Heart left ventricle (tissue), 16 donors: ENCODE measurements at regions not wholly inside any gene's neighbourhood (a gene's known extent, or its start where the extent isn't known, plus 50 kb on each side); places are given as distances from the start of the nearest gene placed in this dataset.

Experiments
- ATAC-seq, 4 donors: fragments of 200-7000 bp; cut with Tn5 transposase; one replicate each; pipeline ENCODE4 v1.9.1; 2020 to 2022; ENCODE audit warnings: moderate library complexity in 4 of 4, mild to moderate bottlenecking in 3 of 4, moderate number of reproducible peaks in 1 of 4
- DNase-seq, 5 donors: peaks; one replicate each; pipeline ENCODE4 v3.0.0-alpha.2; 2020
- H3K27ac ChIP-seq, 12 donors: fragments of 200-600 bp; sonication (generic) in 4 of 12; one replicate each; pipeline versions ENCODE4 v1.5.0 to v1.8.0; 2016 to 2022; ENCODE audit warnings: mild to moderate bottlenecking in 2 of 12
- H3K27me3 ChIP-seq, 9 donors: fragments of 200-600 bp; sonication (generic) in 2 of 9; one replicate each; pipeline versions ENCODE4 v1.5.1 to v1.8.0; 2016 to 2022; ENCODE audit warnings: mild to moderate bottlenecking in 3 of 9
- H3K36me3 ChIP-seq, 9 donors: fragments of 200-600 bp; sonication (generic) in 2 of 9; one replicate each; pipeline versions ENCODE4 v1.5.0 to v1.8.0; 2018 to 2022; ENCODE audit warnings: mild to moderate bottlenecking in 2 of 9
- H3K4me1 ChIP-seq, 12 donors: fragments of 200-600 bp; sonication (generic) in 4 of 12; one replicate each; pipeline versions ENCODE4 v1.5.0 to v1.8.0; 2016 to 2022; ENCODE audit warnings: mild to moderate bottlenecking in 3 of 12
- H3K4me3 ChIP-seq, 12 donors: fragments of 200-600 bp; sonication (generic) in 4 of 12; one replicate each; pipeline versions ENCODE4 v1.5.0 to v1.8.0; 2017 to 2022; ENCODE audit warnings: mild to moderate bottlenecking in 9 of 12, moderate library complexity in 4 of 12
- H3K9me3 ChIP-seq, 12 donors: fragments of 200-600 bp; sonication (generic) in 4 of 12; one replicate each; pipeline versions ENCODE4 v1.5.0 to v1.8.0; 2016 to 2022; ENCODE audit warnings: mild to moderate bottlenecking in 1 of 12
- CTCF ChIP-seq, 12 donors: fragments of 200-600 bp; sonication (generic) in 4 of 12; IDR thresholded peaks; one replicate each; pipeline versions ENCODE4 v1.5.0 to v1.8.0; 2018 to 2022; ENCODE audit warnings: antibody characterized with exemption in 12 of 12, mild to moderate bottlenecking in 5 of 12
- POLR2A ChIP-seq, 2 donors: fragments of 450-650 bp; IDR thresholded peaks; one replicate each; pipeline ENCODE4 v1.6.1; 2017; ENCODE audit warnings: antibody characterized with exemption in 2 of 2, mild to moderate bottlenecking in 2 of 2, moderate library complexity in 2 of 2
- WGBS, 4 donors: extraction: QIAGEN DNeasy Blood & Tissue Kit in 2 of 4; methylation state at CpG; one replicate each; pipeline versions ENCODE4 v1.1.5 to v1.1.7; 2013 to 2018; 5-methylcytosine and 5-hydroxymethylcytosine counted together
- intact Hi-C, 10 donors: fragments of 100-400 bp; cut with DNase I; formaldehyde crosslinking; loops; one replicate each; pipeline versions ENCODE4 v1.11.1 to v1.14.2; 2022
- donor health status: ischemic (EF 13 %, LVEDD 7.1; RV severe dilation, severe dysfunction).
- donor health status: healthy with polysubstance abuse.
- donor health status: DM: no; HTN: yes; CAD: no.
- donor health status: DM: no; HTN: no; CAD: no.
- donor health status: ischemic (EF 25% LVEDD 6.9; RV normal size, moderate dysfunction).
- donor health status: ischemic (EF 25% LVEDD 5.7; RV mildly dilated, moderate dysfunction).
- donor health status: healthy.
- donor health status: DM: yes; HTN: yes; CAD: no.
- donor health status: ischemic (EF 35%, LVEDD 5.7; RV mildly dilated, moderate dysfunction).
- donor health status: nonischemic (EF 11% LVEDD 7.7; RV severe dilation, severe dysfunction).
- donor health status: DM: yes; HTN: yes; CAD: no.
- donor health status: PGD.
- donor health status: ischemic (EF 29% LVEDD 5.4; RV normal size, mild dysfunction).
- donor health status: nonischemic (EF 23%, LVEDD 6.1; RV moderate dilation, normal function).

- peaks cover 0 to 28% (median 3%) of the 10 kb centered on the region in 12 donors for H3K9me3 ChIP-seq
- no peak for TF ChIP-seq POLR2A (IDR thresholded peaks at IDR 0.05)
- no peak for TF ChIP-seq CTCF (IDR thresholded peaks at IDR 0.05)
- intact Hi-C loops: no loop called here
- H3K27ac ChIP-seq: no peak overlapping the region
- no peaks in the 10 kb centered on the region for H3K36me3 ChIP-seq
- DNase-seq (no peak), ATAC-seq (no peak)
- H3K27me3 ChIP-seq: no peaks in the 10 kb centered on the region
- no peaks in the 10 kb centered on the region for H3K4me1 ChIP-seq
- 50 to 92% (median 81%) methylated on average over 1 of the region's 1 CpG for WGBS, 4 donors
- no peak overlapping the region for H3K4me3 ChIP-seq
These were observed 270.3 kb upstream of the GRIA3 start for GRCh38 chrX:122913764-122914163.

- TF ChIP-seq POLR2A (IDR thresholded peaks at IDR 0.05) (no peak), CTCF (IDR thresholded peaks at IDR 0.05) (no peak)
- Histone ChIP-seq H3K4me3 (no peak overlapping the region), H3K27ac (no peak overlapping the region), H3K4me1 (no peaks in the 10 kb centered on the region), H3K27me3 (no peaks in the 10 kb centered on the region), H3K36me3 (no peaks in the 10 kb centered on the region), H3K9me3 (peaks cover 0 to 28% (median 3%) of the 10 kb centered on the region in 12 donors)
- intact Hi-C loops: no loop called here
- 50 to 90% (median 82%) methylated on average over 1 to 5 of the region's 5 CpGs for WGBS, 4 donors
- DNase-seq (no peak), ATAC-seq (no peak)
These were observed 269.8 kb upstream of the GRIA3 start for GRCh38 chrX:122914256-122914655.

GRCh38 chrX:122934131-122934530 lies 249.9 kb upstream of the GRIA3 start:
- intact Hi-C loops: no loop called here
- H3K4me3 ChIP-seq: no peak overlapping the region
- no peaks in the 10 kb centered on the region for H3K9me3 ChIP-seq
- H3K36me3 ChIP-seq: no peaks in the 10 kb centered on the region
- TF ChIP-seq POLR2A (IDR thresholded peaks at IDR 0.05) (no peak), CTCF (IDR thresholded peaks at IDR 0.05) (no peak)
- H3K27me3 ChIP-seq: no peaks in the 10 kb centered on the region
- 43 to 75% (median 65%) methylated on average over 1 of the region's 1 CpG for WGBS, 4 donors
- H3K27ac ChIP-seq: no peak overlapping the region
- no peak for ATAC-seq
- no peak for DNase-seq
- no peaks in the 10 kb centered on the region for H3K4me1 ChIP-seq

GRCh38 chrX:122940199-122940598 lies 243.9 kb upstream of the GRIA3 start:
- H3K4me3 ChIP-seq: no peak overlapping the region
- H3K4me1 ChIP-seq: no peaks in the 10 kb centered on the region
- 36 to 47% (median 42%) methylated on average over 1 of the region's 1 CpG for WGBS, 4 donors
- H3K27me3 ChIP-seq: no peaks in the 10 kb centered on the region
- H3K36me3 ChIP-seq: no peaks in the 10 kb centered on the region
- H3K27ac ChIP-seq: no peak overlapping the region
- no peaks in the 10 kb centered on the region for H3K9me3 ChIP-seq
- ATAC-seq: no peak
- intact Hi-C loops: no loop called here
- DNase-seq: no peak
- TF ChIP-seq POLR2A (IDR thresholded peaks at IDR 0.05): no peak
- no peak for TF ChIP-seq CTCF (IDR thresholded peaks at IDR 0.05)
